Skeletal muscle tissue (tissue), 3 donors: ENCODE measurements at regions not wholly inside any gene's neighbourhood (a gene's known extent, or its start where the extent isn't known, plus 50 kb on each side); places are given as distances from the start of the nearest gene placed in this dataset.

Experiments
- H3K27ac ChIP-seq: one replicate; pipeline ENCODE4 v1.7.0; 2013; ENCODE audit warnings: mild to moderate bottlenecking, low read depth, low read length, inconsistent platforms
- H3K27me3 ChIP-seq, 3 donors: one replicate each; pipeline ENCODE4 v1.7.0; 2013; ENCODE audit warnings: low read length in 3 of 3; ENCODE audit not compliant: control insufficient read depth in 3 of 3, insufficient read depth in 3 of 3
- H3K36me3 ChIP-seq, 3 donors: one replicate each; pipeline ENCODE4 v1.7.0; 2013; ENCODE audit warnings: low read length in 3 of 3; ENCODE audit not compliant: control insufficient read depth in 3 of 3, insufficient read depth in 3 of 3
- H3K4me1 ChIP-seq, 3 donors: one replicate each; pipeline ENCODE4 v1.7.0; 2013; ENCODE audit warnings: low read length in 3 of 3, mild to moderate bottlenecking in 3 of 3; ENCODE audit not compliant: control insufficient read depth in 3 of 3, insufficient read depth in 3 of 3
- H3K4me3 ChIP-seq, 3 donors: one replicate each; pipeline ENCODE4 v1.7.0; 2013; ENCODE audit warnings: low read length in 3 of 3
- H3K9ac ChIP-seq, 3 donors: one replicate each; pipeline ENCODE4 v1.7.0; 2013; ENCODE audit warnings: low read length in 3 of 3, mild to moderate bottlenecking in 3 of 3, moderate library complexity in 2 of 3, low read depth in 1 of 3
- H3K9me3 ChIP-seq, 3 donors: one replicate each; pipeline ENCODE4 v1.7.0; 2013; ENCODE audit warnings: low read length in 3 of 3; ENCODE audit not compliant: control insufficient read depth in 3 of 3
- donor health status: Osteomylitis.

DNA sequence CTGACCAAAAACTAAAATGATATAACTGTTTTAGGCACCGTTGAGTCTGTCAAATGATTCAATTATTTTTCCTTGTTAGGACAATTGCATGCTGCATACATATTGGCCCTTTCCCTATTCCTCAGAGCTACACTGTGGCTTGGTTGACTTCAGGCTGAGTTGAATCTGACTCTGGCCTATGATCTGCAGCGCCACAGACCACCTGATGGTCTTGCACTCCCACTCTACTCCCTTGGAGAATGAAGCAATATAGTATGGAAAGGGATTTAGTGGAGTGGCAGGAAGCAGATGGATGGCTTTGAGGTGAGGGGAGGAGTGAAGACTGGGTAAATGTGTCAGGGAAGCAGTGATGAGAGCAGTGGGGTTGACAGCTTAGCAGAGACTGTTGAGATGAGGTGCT lies 579.0 kb upstream of the STXBP6 start:
- H3K4me1 ChIP-seq: no peaks in the 10 kb centered on the region
- no peaks in the 10 kb centered on the region for H3K36me3 ChIP-seq
- no peak overlapping the region for H3K4me3 ChIP-seq
- H3K27me3 ChIP-seq: no peaks in the 10 kb centered on the region
- no peak overlapping the region for H3K9ac ChIP-seq
- H3K9me3 ChIP-seq: no peaks in the 10 kb centered on the region
- no peak overlapping the region for H3K27ac ChIP-seq

DNA sequence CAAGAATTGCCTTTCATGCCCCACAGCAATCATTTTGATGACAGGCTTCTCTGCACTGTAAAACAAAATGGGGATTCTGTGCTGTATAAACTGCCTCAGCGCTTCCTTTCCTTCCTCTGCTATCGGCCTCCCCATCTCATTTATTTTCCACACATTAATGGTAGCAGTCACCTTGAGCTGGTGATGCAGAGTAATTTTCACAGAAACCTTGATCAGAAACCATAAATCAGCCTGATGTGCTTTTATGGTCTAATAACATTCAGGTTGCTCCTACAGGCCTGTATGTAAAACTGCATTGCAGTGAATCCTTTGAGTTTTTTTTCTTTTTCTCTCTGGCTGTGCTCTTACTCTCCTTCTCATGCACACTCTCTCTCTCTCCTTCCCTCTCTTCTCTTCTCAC lies 578.4 kb upstream of the STXBP6 start:
- Histone ChIP-seq H3K9me3 (no peaks in the 10 kb centered on the region), H3K9ac (no peak overlapping the region), H3K4me3 (no peak overlapping the region), H3K4me1 (no peaks in the 10 kb centered on the region), H3K27me3 (no peaks in the 10 kb centered on the region), H3K27ac (no peak overlapping the region), H3K36me3 (no peaks in the 10 kb centered on the region)

DNA sequence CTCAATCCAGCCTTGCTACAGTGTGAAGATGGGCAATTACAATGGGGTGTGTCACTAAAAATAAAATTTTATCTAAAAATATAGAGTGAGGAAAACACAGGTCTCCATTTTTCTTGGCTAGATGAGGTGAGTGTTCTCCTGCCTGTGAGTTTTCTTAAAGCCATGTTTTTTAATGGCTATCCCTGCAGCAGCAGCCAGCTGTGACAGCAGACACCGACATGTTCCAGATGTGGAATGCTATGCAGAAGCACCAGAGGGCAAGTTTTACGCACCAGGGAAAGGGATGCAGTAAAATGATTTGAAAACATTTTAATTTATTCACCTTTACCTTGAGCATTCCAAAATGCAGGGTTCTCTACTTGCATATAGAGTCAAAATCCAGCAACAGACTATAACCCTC lies 577.0 kb upstream of the STXBP6 start:
- H3K36me3 ChIP-seq: no peaks in the 10 kb centered on the region
- H3K27ac ChIP-seq: no peak overlapping the region

DNA sequence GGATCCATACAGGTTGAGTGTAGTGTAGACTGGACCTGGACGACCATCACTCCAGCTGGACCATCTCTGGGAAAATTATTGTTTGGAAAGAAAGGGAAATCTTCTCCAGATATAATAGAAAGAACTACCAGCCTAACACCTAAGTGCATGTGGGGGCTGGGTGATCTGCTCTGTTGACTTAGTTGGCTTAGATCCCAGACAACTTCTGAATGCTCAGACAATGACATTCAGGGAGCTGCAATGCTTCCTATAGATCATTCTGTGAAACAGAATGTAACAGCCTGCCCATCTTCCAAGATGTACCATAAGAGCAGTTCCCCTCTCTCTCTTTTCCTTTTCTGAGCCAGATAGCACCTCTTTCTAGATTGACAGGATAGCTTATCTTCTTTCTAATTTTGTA lies 572.8 kb upstream of the STXBP6 start:
- Histone ChIP-seq H3K27me3 (no peaks in the 10 kb centered on the region), H3K9ac (no peak overlapping the region), H3K36me3 (no peaks in the 10 kb centered on the region), H3K9me3 (peaks cover 0 to 4% (median 0%) of the 10 kb centered on the region in 3 donors), H3K4me1 (no peaks in the 10 kb centered on the region), H3K27ac (no peak overlapping the region), H3K4me3 (no peak overlapping the region)

More for the DNA sequence above, 577.0 kb upstream of the STXBP6 start:
- Histone ChIP-seq H3K27me3 (no peaks in the 10 kb centered on the region), H3K4me1 (no peaks in the 10 kb centered on the region), H3K9me3 (no peaks in the 10 kb centered on the region), H3K9ac (no peak overlapping the region), H3K4me3 (no peak overlapping the region)

DNA sequence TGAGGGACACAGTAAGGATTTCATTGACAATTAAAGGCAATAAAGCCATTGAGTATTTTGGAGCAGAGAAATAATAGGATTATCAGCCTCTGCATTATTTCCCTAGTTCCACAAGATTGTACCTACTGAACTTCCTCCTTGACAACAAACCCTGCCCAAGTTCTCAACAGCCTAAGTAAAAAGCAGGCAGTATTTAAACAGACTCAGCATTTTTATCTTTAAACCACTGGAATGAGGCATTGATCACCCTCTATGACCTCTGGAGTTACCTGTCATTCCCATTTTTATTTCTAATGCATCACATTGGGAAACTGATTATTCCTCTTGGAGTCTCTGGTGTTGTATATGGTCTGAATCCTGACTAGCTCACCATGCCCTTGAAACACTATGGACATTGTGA lies 570.6 kb upstream of the STXBP6 start:
- H3K4me1 ChIP-seq: no peaks in the 10 kb centered on the region
- peaks cover 0 to 6% (median 2%) of the 10 kb centered on the region in 3 donors for H3K9me3 ChIP-seq

DNA sequence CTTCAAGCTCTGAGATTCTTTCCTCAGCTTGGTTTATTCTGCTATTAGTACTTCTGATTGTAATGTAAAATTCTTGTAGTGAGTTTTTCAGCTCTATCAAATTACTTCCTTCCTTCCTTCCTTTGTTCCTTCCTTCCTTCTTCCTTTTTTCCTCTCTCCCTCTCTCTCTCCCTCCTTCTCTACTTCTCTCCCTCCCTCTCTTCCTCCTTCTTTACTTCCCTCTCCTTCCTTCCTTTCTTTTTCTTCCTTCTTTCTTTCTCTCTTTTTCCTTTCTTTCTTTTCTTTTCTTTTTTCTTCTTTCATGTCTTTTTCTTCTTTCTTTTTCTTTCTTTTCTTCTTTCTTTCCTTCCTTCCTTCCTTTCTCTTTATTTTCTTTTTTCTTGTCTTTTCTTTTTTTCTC lies 565.2 kb upstream of the STXBP6 start:
- H3K4me3 ChIP-seq: no peak overlapping the region
- no peaks in the 10 kb centered on the region for H3K36me3 ChIP-seq
- no peak overlapping the region for H3K9ac ChIP-seq
- H3K27me3 ChIP-seq: no peaks in the 10 kb centered on the region
- H3K9me3 ChIP-seq: peaks cover 0 to 11% (median 5%) of the 10 kb centered on the region in 3 donors
- no peak overlapping the region for H3K27ac ChIP-seq
- no peaks in the 10 kb centered on the region for H3K4me1 ChIP-seq

More for the DNA sequence above, 570.6 kb upstream of the STXBP6 start:
- Histone ChIP-seq H3K4me3 (no peak overlapping the region), H3K9ac (no peak overlapping the region), H3K27me3 (no peaks in the 10 kb centered on the region), H3K27ac (no peak overlapping the region), H3K36me3 (no peaks in the 10 kb centered on the region)

DNA sequence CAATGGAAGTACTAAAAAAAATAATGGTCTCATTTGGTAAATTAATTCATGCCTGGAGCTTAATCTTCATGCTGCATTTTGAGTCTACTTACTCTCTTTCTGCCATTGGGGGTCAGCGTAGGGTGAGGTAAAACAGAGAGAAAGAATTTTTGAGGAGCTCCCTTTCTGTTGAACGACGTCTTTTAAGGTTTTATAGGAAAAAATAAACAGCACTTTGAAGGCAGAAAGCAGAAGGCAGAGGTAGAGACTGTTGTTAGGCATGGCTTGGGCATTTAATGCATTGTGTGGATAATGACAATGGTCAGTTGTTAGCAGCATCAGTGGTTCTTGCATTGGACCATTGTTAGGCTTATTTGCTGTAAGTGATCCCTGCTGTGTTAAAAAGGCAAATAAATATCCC lies 557.2 kb upstream of the STXBP6 start:
- H3K9ac ChIP-seq: no peak overlapping the region
- no peaks in the 10 kb centered on the region for H3K27me3 ChIP-seq
- H3K4me1 ChIP-seq: no peaks in the 10 kb centered on the region
- no peaks in the 10 kb centered on the region for H3K36me3 ChIP-seq
- H3K9me3 ChIP-seq: peaks cover 0 to 4% (median 3%) of the 10 kb centered on the region in 3 donors
- H3K27ac ChIP-seq: no peak overlapping the region
- no peak overlapping the region for H3K4me3 ChIP-seq

DNA sequence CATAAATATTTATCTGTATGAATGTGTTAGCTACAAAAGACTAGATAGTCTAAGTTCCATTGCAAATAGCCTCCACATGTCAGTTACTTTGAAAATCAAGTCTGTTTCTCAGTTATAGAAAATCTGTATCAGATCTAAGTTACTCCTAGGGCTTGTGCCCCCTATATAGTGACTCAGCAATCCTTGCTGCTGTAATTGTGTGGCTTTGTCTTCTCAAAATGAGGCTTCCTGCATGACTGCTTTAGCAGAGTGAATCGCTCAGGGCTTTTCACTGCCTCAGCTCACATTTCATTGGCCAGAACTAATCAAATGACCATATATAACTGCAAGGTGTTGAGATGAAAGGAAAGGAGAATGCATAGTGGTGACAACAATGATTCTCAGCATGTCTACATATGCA lies 552.2 kb upstream of the STXBP6 start:
- Histone ChIP-seq H3K36me3 (no peaks in the 10 kb centered on the region), H3K4me1 (no peaks in the 10 kb centered on the region), H3K4me3 (no peak overlapping the region), H3K27ac (no peak overlapping the region), H3K9ac (no peak overlapping the region), H3K9me3 (peaks cover 0 to 7% (median 3%) of the 10 kb centered on the region in 3 donors), H3K27me3 (no peaks in the 10 kb centered on the region)

DNA sequence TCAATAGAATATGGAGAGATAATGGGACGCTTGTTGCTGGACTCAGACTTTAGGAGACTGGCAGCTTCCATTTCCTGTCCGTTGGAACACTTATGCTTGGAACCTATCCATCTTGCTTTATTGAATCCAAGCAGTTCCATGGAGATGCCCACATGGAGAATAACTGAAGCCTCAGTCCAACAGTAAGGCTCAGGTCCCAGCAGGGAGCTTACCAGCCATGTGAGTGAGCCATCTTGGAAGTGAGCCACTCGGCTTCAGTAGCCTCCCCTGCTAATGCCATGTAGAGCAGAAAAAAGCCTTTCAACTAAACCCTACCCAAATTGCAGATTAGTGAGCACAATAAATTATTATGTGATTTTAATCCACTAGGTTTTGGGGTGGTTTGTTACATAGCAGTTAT lies 538.8 kb upstream of the STXBP6 start:
- no peaks in the 10 kb centered on the region for H3K9me3 ChIP-seq

DNA sequence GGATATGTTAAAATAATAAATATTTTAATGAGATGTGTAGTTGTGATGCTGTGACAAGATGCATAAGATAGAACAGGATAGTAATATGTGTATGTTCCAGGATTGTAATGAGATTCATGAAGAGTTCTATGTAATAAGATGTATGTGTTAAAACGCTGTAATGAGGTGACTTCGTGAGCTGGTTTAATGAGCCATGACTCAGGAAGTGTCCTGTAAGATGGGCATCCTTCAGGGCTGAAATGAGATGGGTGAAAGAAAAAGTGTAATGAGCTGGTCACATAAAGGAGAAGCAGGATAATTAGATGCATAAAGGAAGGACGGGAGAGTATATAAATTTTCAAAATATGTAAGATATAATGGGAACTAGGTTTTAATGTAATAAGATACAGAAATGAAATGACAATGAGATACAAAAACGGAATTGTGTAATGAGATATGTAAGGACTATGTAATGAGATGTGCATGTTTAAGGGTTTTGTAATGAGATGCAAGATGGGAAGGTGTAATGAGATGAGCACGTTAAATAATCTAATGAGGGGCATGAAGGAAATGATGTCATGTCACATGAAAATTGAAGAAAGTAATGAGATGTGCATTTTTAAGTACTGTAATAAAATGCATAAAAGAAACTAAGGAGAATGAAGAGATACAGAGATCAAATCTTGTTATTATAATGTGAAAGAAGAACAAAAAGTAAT lies 524.8 kb upstream of the STXBP6 start:
- no peaks in the 10 kb centered on the region for H3K4me1 ChIP-seq
- H3K9me3 ChIP-seq: no peaks in the 10 kb centered on the region

More for the DNA sequence above, 538.8 kb upstream of the STXBP6 start:
- Histone ChIP-seq H3K36me3 (no peaks in the 10 kb centered on the region), H3K9ac (no peak overlapping the region), H3K4me3 (no peak overlapping the region), H3K27ac (no peak overlapping the region), H3K4me1 (no peaks in the 10 kb centered on the region), H3K27me3 (no peaks in the 10 kb centered on the region)

More for the DNA sequence above, 524.8 kb upstream of the STXBP6 start:
- H3K4me3 ChIP-seq: no peak overlapping the region
- H3K9ac ChIP-seq: no peak overlapping the region
- H3K36me3 ChIP-seq: no peaks in the 10 kb centered on the region
- H3K27ac ChIP-seq: no peak overlapping the region
- no peaks in the 10 kb centered on the region for H3K27me3 ChIP-seq
